DMS153 treated with DMSO at 0.1 percent for 48 hours (cell line): ENCODE measurements at regions not wholly inside any gene's neighbourhood (a gene's known extent, or its start where the extent isn't known, plus 50 kb on each side); places are given as distances from the start of the nearest gene placed in this dataset.
"Not testable (repeated sequence)": the region's sequence is repeated elsewhere in the genome, so short reads cannot be mapped to it uniquely, and the experiment has no call there.

Experiments
- DNase-seq: peaks from one replicate; lab custom pipeline; 2025; ENCODE audit not compliant: unreplicated experiment; lab: John Stamatoyannopoulos, UW

- DNase-seq, result no peak
These were observed 147.9 kb downstream of the SOX4 start for GRCh38 chr6:21741221-21742109.

DNA sequence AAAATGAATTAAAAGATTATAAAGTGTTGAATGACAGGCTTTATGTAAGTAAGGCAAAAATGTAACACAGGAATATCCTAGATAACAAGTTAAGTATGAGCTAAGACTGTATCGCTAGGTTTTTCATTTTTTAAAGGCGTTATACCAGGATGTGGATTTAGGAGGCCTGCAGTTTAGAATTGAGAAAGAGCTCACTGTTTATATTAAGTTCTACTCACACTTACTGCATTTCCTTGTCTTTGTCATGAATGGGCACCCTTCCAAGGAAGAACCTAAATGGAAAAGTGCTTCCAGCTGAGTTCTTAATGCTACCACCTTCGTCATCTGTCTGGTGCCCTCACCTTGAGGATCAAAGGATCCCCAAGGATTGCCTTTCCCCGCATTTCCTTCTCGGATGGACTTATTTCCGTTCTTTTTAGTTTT is 148.7 kb downstream of the SOX4 start:
- no peak for DNase-seq

DNA sequence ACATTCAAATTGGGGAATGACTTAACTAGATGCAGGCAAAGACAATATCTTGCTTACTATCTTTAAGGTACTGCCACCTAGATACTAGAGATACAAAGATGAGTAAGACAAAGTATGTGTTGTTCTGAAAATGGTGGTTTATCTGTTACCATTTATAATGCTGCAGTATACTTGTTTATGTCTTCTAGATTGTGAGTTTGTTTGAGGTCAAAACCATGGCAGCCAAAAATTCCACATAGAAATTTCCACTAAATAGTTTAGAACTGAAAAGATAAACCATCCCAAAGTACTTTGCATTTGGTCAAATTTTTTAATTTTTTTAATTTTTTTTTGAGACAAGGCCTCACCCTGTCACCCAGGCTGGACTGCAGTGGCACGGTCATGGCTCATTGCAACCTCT is 150.8 kb downstream of the SOX4 start:
- no peak for DNase-seq

GRCh38 chr6:21745543-21746337 is 152.2 kb downstream of the SOX4 start:
- no peak for DNase-seq

- no peak for DNase-seq
These were observed 153.9 kb downstream of the SOX4 start for GRCh38 chr6:21747441-21747840.

DNA sequence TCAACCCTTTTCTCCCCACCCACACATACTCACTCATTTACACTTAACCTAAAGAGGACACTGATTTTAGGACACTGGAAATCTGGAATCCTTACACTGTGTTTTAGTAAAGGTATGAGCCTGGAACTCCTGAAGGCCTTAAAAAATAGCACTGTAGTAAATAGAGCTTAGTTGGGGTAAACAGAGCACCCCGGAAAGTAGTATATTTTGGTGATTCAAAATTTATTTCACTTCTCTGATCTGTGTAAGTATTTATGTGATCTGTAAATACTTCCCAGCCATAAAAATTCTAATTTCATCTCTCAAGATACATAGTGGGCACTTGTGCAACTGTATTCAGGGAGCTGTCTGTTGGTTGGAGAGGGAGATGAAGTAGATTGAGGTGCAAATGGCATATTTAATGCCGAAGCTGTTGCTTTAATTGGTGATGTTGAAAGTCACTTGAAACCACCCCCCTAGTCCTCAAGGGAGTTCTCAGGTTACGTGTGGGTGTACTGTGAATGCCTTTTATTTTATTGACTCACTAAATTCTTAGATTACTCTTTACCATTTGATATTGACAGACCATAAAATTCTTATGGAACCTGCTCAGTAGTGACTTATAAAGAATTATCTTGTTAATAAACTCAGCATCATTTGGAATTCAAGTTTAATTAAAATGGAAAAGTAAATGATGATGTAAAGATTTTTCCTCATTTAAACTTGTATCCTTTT is 154.9 kb downstream of the SOX4 start:
- DNase-seq, result peak; percentile 83

DNA sequence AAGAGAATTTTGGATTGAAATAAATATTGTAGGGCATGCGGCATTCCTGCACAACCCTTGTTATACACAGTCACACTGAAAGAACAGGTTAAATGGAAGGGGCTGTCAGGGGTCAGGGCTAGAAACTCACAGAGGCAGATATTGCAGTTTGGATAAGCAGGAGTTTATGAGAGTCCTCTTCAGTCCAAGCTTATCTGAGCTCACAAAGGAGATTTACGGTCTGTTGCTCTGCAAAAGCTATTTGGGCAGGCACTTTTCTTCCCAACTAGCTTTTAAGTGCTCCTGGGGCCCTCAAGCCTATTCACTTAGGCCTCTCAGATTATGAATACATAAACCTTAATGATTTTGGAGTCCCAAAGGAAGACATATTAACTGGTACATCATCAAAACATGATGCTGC is 156.2 kb downstream of the SOX4 start:
- peak; percentile 78 for DNase-seq

DNA sequence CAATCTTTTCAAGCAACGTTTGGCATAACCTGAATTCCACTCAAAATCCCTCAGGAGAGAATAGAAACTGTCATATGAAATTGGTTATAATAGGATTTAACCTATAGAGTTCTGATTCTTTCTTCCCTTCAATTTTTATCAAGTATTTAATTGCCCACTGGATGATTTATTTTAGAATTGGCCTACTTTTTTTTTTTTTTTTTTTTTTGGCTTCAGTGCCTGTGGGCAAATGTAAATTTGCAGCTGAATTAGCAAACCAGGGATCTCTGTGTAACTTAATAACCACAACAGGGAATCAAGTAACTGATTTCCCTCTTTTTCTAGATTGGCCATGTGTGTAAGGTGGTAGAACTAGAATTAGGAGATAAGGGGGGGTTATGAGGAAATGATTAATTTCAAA is 157.0 kb downstream of the SOX4 start:
- DNase-seq, result no peak

DNA sequence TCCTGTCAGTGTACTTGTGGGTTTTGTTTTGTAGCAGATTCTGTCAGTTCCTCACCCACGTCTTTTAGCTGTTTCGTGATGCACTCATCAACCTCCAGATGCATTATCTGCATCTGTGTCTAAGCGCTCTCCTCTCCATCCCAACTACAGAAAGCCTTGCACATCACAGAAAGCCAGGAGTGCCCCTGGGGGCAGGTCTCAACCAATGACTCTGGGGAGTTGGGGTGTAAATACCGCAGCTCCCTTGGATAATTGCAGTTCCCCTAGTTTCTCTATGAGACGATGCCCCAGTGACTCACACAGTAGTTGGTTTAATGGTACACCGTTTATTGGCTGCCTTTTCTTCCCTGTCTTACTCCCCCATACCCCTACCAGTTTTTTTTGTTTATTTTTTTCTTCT is 158.1 kb downstream of the SOX4 start:
- DNase-seq, result no peak

- no peak for DNase-seq
These were observed 158.7 kb downstream of the SOX4 start for GRCh38 chr6:21752054-21752811.

- no peak for DNase-seq
These were observed 159.9 kb downstream of the SOX4 start for GRCh38 chr6:21753241-21754108.

DNA sequence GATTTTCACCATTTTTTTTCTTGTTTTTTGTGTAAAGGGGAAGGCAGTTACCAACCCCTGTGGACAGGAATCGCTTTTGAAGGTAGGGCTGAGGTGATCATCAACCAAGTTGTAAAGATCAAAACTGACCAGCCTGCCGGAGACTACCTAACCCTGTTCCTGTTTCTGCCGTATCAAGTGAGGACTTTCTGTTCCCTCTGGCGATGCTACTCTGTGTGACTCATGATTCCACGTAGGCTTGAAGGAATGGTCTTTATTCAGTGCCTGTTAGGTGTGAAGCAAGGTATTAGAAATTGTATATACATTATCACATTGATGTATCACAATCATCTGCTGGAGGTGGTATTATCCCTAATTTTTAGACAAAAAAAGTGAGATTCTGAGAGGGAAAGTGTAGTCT is 161.3 kb downstream of the SOX4 start:
- no peak for DNase-seq

GRCh38 chr6:21756487-21756886 is 162.9 kb downstream of the SOX4 start:
- DNase-seq, result no peak

- not testable (repeated sequence) for DNase-seq
These were observed 163.8 kb downstream of the SOX4 start for GRCh38 chr6:21757392-21757791.

- DNase-seq, result no peak
These were observed 166.2 kb downstream of the SOX4 start for GRCh38 chr6:21759721-21760120.

DNA sequence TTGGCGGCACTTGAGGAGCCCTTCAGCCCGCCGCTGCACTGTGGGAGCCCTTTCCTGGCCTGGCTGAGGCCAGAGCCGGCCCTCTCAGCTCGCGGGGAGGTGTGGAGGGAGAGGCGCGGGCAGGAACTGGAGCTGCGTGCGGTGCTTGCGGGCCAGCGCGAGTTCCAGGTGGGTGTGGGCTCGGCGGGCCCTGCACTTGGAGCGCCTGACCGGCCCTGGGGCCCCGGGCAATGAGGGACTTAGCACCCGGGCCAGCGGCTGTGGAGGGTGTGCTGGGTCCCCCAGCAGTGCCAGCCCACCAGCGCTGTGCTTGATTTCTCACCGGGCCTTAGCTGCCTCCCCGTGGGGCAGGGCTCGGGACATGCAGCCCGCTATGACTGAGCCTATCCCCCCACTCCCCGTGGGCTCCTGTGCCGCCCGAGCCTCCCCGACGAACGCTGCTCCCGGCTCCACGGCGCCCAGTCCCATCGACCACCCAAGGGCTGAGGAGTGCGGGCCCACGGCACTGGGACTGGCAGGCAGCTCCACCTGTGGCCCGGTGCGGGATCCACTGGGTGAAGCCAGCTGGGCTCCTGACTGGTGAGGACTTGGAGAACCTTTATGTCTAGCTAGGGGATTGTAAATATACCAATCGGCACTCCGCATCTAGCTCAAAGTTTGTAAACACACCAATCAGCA is 167.6 kb downstream of the SOX4 start:
- DNase-seq, result not testable (repeated sequence)

GRCh38 chr6:21764989-21765388 is 171.4 kb downstream of the SOX4 start:
- DNase-seq, result no peak

DNA sequence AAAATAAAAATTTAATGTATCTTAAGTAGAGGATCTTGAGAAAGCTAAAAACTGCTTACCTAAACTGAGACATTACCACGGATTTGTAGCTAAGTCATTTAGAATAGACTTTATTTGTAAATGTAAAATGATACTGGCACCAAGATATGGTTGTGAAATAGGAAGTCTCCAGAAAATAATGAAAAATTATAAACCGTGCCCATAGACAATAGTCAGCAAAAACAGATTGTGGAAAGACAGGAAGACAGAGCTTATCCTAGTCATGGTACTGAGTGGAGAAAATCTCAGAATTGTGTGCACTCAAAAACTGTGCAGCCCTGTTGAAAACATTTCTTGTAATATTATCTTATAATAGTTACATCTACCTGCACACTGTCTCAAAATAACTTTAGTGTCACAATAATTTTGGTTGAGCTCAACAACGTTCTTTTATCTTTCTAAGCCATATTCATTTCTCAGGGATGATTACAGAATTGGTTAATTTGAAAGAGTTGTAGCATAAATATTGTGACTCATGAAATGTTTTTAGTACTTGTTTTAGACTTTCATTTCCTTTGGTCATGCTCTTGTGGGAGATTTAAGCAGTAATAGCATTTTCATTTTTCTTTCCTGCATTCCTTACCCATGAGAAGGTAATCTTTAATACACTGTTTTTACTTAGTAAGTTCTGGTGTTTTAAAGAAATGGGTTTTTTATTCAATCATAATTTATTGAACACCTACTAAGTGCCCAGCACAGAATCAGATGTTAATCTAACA is 174.5 kb downstream of the SOX4 start:
- no peak for DNase-seq
